ENCODE measurements at regions not wholly inside any gene's neighbourhood (a gene's known extent, or its start where the extent isn't known, plus 50 kb on each side); places are given as distances from the start of the nearest gene placed in this dataset.

DNA sequence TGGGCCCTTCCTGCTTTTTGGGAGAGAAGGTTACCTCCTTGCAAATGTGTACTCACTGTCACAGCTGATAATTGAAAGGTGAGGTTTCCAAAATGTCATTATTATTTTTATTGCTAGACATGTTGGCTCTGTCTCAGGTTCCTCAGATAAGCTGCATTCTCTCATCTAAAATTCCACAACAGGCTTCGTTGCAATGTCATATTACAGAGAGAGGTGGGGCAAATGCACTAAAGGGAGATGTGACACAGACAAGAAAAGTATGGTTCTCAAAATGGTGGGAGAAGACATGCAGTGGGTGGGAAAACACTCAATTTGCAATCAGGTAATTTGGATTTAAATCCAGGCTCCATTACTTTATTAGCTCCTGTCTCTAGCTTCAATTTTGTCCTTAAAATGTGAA lies 256.4 kb upstream of the POU3F2 start:
- DNase-seq = no peak

DNA sequence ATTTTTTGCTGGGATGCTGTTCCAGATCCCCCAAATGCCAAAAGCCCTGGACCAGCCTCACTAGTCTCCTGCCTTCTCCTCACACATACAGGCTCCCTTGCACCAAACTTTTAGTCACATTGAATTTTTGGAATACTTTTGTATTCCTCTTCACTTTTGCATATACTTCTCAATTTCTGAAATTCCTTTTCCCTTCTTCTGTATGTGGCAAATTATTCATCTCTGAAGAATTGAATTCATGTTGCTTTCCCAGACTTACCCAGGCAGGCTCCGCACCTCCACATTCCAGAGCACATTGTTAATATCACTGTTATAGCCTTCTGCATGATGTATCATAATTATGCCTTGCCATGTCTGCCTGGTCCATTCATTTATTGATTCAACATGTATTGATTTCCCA lies 255.3 kb upstream of the POU3F2 start:
- no peak for DNase-seq

DNA sequence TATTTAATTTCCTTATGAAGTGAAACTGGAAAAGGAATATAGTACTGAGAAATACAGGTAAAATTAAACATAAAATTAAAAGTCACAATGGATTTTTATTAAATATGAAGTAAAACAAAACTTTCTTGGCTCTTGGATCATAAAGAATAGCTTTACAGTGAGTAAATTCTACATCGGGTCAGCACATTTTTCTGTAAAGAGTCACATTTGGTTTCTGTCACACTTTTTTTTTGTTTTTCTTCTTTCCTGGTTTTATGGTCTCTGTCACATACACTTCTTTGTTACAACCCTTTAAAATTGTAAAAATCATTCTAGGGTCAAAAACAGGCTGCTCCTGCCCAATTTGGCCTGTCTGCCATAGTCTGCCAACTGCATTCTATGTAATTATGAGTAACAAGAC lies 254.4 kb upstream of the POU3F2 start:
- DNase-seq = no peak

DNA sequence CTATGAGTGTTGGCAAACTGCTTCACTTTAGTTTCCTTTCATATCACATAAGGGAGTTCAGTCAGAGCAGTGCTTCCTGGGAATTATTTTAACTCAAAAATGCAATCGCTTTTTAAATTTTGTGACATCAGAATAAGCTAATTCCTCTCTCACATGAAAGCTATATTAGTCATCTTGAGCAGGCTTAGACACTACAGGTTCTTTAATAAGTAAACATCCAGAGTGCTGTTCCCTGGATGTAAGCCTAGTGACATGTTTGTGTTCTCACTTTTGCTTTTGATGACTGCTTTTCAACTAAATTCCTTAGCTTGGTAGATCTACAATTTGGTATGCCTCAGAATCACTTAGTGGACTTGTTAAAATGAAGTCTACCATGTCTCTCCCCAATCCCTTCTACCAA lies 252.7 kb upstream of the POU3F2 start:
- no peak for DNase-seq

DNA sequence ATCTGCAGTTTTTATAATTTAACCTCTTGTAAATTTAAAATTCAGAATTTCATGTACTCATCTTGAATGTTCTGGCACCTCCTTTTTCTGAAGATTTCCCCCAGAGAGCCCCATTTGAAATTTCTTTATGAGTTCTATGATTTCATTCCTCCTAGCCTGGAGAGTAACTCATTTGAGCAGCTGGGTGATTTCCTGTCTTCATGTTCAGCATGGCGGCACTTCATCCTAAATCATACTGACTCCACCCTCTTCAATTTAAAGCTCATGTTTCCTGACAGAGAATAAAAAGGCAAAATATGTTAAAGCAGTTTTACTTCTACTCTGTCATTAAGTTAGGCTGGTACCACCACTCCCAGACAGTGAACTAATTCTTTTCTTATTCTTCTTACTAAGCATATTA lies 250.9 kb upstream of the POU3F2 start:
- no peak for DNase-seq

DNA sequence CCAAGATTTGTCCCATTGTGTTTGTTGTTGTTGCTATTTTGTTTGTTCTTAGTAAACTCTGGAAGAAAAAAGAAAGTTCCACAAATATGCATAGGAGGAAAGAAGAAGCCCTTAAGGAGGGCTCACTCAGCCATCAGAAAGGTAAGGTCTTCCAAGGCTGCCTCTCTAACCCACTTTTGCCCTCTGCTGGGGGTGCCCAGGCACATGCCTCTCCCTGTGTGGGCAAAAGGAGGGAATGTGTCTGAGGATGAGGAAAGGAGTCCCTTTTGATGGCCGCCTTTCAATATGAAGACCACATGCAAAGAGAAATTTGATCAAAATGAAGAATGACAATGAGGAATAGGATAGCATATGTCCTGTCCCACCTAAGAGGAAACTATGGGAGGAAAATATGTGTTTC lies 248.2 kb upstream of the POU3F2 start:
- no peak for DNase-seq

DNA sequence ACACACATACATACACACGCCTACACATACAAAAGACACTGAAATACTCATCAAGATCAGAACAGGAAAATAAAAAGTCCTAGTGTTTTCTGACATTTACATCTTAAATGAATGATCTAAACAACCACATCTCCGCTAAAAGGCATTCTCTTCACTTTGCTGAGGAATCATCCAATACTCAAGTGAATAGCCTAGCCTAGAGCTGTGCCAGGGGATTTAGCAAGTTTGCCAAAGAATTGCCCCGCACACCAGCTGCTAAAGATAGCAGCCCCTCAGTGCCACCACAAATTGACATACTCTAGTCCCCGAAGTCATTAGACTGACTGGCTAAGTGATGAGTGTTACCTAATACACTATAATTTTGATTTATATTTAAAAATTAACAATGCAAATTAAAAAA lies 246.8 kb upstream of the POU3F2 start:
- no peak for DNase-seq

DNA sequence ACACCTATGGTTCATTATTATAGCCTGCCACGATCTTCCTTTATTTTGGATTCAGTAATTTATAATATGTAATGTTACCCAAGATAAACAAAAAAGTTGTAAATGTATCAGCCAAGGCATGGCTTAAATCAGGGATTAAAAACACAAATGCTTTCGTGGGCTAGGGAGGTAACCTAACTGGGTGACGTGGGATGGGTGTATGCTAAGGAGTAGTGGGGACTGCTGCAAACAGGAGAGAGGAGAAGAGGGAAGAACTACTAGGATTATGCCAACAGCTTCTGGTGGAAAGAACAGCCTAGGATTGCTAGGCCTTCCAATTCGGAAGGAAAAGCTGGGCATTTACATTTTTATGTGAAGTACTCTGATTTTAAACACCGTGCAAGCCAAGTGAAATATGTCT lies 244.8 kb upstream of the POU3F2 start:
- no peak for DNase-seq

DNA sequence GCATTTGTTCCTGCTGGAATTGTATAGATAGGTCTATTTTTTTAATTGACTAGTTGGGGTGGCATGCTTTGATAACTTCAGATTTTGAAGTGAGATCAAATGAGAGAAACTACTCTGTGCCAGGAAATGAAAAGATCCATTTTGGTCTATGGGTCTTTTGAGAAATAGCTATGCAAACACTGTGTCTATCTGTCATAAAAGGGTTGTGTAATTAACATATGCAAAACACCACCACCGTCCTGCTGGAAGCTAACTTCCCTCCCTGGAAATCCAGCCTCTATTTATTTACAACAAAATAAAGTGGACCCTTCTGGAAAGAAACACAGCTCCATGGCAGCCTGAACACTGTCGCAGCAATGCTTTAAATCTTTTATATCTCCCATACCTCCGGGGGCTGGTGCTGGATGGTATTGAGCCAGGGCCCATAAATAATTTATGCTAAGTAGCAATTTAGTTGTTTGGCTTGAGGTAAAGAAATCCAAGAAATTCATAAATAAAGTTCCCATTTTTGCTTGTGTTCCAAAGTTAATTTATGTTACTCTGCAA lies 244.2 kb upstream of the POU3F2 start:
- DNase-seq = peak; percentile 28

DNA sequence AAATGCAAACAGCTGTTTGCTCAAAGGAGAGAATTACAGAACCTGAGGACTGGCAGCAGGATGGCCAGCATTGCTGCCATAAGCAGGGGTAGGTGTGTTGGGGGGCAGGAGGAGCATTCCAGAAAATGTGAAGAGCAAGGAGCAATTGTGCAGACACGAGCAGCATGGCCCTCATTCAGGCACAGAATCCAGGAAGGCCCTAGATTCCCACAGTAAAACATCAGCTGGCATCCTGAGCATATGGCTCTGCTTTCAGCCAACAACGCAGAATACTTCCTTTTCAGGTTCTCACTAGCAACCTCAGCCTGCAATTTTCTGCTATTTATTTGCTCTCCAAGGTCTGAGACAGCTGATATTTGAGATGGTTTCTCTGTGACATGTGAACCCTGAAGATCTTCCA lies 243.4 kb upstream of the POU3F2 start:
- DNase-seq = peak; percentile 21

DNA sequence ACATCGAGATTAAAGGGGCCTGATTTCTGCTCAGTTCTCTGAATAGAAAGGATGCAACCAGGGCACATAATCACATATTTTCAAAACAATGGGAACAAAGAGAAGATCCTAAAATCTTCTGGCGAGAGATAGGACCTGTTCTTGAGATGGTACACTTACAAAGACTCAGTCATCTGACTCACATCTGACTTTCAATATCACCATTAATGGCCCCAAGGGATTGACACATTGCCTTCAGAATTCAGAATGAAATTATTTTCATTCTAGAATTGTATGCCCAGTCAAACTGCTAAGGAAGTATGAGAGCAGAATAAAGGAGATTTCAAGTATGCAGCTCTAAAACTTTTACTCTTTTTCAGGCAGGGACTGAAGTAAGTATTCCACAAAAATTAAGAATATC lies 240.7 kb upstream of the POU3F2 start:
- no peak for DNase-seq

DNA sequence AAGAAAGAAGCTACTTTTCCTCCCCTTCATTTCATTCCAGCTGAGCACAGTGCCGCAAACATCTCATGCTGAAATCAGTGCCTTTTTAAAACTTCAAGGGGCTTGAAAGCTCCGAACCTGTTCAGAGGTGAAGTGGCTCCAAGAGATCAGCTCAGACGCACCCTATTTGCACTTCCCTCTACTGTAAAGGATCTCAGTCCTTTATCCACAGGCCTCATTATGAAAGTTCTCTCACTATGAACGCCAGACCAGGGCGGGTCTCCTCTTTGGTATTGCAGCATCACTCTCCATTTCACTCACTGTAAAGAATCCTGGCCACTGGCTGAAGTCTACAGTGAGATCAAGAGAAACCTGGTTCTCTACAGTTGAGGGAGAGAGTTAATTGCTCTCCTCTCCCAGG lies 232.7 kb upstream of the POU3F2 start:
- no peak for DNase-seq

DNA sequence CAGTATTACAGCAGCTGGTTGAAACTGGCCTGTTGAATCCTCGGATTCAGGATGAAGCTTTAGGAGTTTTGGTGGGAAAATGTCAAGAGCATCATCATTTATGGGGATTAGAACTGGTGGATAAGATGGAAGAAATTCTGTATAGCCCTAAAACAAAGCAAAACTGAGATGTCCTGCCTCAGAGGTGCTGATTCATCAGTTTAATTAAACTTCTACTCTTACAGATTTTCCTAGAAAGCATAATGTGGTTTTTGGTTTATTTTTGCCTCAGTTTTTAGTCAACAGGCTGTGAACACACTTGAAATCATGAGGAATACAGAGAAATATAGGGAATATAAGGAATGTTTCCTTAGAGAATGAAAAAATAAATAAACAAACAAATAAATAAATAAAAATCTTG lies 228.7 kb upstream of the POU3F2 start:
- DNase-seq = no peak

DNA sequence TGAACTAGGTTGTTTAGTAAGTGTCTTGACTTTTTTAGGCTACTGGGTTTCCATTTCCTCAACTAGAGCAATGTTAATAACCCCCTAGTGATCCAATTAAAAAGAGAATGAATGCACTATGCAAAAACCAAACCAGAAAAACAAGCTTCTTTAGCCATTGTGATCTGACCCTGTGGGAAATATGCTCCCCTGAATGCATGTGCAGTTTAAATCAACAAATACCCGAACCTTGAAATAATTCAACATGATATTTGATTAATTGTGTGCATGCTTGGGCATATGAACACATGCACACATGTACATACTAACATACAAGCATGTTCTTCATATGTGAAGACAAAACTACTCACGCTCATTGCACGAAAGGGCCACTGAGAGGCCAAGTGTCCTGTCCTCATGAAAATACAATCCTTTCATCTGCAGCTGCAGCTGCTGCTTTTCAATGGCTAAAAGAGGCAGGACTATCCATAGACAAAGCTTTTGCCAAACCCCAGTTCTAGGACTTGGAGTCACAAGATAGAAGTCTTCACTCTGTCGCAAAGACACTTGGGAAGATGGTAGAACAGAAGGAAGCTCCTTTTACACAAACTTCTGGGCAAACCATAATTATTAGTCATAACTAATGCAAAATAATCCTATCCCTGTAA lies 207.1 kb upstream of the POU3F2 start:
- no peak for DNase-seq

DNA sequence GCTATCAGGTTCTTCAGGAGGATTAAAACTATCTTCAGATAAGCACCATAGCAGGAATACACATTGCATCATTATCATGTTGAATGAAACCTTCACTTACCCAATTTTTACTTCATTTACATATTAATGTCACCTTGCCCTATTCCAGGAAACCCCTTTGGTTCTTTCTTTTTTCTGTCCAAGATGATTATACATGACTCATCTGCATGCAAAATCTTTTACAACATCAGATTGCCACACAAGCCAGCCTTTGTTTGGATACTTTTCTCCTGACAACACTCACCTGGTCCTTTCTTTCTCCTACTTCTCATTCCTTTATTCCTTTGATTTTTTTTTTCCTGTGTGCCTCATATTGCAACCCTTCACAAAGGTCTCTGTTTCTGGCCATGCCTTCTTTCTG lies 200.5 kb upstream of the POU3F2 start:
- no peak for DNase-seq

DNA sequence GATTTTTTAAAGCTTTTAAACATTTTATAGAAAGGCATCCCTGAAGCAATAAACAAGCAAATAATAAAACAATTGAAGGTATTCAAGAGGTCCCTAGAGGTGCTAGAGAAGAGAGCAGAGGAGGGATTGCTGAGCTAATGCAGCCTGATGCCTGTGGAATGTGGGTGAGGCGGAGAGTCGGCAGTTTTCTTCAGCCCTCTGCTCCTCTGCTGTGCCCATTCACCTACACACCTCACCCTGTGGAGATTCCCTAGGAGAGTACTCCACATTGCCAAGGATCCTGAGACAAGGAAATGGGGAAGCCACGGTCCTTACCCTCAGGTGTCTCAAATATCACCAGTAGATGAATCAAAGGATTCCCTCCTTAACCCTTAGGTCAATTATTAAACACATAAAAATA lies 199.8 kb upstream of the POU3F2 start:
- DNase-seq = no peak

DNA sequence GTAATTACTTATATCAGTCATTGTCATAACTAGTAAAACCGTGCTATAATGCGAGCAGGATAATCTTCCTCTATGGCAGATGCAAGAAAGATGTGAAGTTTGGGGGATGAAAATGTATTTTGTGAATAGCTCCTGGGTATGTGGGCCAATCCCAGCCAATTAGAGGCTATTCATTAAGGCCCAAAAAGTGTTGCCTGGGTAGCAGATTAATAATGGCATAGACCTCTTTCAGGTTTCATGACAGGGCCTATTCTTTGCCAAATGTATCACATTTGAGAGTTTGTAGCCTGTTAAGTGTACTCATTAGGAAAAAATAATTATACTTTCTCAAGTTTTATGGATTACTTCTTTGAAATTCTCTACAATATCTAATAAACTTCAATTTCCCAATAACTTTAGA lies 199.2 kb upstream of the POU3F2 start:
- no peak for DNase-seq

DNA sequence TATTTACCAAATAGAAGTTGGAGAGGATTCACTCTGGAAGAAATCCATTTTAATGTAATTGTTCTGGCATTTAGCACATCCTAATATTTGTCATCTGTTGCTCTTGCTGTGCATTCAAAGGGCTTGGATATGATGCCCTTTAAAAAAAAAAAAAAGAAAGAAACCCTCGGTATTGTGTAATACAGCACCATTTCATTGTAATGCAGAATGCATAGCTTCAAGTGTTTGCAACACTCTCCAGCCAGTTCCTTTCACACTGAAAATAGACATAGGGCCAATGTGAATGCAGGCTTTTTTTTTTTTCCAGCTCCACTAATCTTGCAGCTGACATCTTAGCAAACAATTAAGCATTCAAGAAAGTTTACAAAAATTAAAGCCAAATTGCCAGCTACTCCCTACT lies 197.4 kb upstream of the POU3F2 start:
- no peak for DNase-seq

DNA sequence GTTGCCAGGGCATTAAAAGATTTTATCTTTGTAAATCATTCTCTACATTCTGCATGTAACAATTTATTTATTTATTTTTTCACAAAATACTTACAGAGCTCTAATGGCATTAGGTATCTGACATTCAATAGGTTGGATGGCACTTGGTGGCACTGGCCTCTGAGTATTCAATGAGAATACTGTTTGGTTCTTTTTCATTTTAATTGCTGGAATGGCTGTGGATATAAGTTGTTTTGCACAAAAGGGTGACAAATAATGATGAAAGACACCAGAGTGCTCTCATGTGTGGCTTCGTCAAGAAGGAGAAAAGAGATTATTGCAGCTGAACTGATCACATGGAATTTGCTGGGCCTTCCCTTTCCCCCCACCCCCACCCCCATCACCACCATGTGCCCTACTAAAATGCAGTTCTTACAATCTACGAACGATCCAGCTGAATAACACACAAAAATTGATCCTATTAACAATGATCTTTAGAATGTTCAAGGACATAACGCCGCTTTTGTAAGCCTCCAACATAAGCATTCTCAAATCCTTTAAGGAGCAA lies 195.2 kb upstream of the POU3F2 start:
- DNase-seq = peak; percentile 70

DNA sequence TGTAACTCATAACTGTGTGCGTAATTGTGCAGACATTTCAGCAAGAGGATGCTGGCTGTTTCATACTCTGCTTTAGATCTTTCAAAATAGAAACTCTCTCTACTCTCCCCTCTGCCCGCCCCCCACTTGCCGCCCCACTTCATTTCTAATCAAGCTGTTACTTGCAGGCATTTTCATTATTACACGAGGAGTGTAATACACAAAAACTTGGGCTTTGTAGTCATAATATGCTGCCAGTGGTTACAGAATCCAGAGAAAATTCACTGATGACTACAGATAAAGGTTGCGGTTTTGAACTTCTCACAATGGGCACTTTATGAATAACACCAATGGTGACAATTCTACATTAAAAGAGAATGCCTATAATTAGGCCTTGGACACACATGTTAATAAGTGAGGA lies 194.0 kb upstream of the POU3F2 start:
- DNase-seq = no peak

DNA sequence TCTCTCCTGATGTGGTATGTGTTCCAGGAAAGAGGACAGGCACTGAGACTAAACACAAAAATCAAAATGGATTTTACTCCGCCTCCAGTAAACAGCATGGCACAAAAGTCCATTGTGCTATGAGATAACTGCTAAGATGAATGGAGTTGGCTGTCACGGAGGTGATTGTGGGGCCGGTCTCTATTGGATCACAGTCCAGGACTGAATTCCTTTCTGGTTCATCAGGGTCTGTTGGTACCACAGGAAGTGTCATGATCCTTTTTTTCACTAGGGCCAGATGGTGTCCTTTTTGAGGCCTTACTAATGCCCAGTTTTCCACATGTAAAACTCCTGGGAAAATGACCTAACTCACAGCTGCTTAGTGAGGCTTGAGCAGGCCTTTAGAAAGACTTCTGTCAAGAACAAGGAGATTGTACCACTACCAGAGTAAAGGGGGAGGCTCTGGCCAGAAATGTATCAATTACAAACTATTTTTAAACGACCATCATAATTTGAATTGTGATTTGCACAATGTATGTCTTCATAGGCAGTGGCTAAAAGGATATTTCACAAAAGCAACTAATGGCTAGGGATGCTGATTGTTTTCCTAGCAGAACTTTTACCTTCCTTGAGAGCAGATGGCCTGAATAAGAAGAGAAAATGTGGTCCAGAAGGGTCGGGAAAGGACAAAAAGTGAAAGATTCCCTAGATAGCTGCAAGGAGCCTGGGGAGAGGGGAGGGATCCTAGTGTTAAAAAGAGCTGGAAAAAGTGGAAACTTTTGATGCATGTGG lies 192.2 kb upstream of the POU3F2 start:
- peak; percentile 74 for DNase-seq

DNA sequence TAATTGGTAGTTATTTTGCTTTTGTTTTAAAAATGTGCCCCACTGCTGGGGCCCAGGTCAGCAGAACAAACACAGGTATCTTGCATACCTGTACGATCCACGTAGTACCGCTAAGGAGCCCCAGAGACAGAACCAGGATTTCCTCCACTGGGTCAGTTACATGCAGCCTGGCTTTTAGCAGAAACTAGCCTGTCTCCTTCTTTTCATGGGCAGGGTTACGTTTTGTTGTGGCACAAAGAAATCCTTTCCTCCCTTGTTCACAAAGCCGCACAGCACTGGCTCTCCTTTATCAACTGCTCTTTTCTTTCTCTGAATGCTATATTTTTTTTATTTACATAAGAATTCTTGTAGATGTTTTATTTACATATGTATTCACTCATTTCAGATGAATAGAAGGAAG lies 190.3 kb upstream of the POU3F2 start:
- DNase-seq = no peak

DNA sequence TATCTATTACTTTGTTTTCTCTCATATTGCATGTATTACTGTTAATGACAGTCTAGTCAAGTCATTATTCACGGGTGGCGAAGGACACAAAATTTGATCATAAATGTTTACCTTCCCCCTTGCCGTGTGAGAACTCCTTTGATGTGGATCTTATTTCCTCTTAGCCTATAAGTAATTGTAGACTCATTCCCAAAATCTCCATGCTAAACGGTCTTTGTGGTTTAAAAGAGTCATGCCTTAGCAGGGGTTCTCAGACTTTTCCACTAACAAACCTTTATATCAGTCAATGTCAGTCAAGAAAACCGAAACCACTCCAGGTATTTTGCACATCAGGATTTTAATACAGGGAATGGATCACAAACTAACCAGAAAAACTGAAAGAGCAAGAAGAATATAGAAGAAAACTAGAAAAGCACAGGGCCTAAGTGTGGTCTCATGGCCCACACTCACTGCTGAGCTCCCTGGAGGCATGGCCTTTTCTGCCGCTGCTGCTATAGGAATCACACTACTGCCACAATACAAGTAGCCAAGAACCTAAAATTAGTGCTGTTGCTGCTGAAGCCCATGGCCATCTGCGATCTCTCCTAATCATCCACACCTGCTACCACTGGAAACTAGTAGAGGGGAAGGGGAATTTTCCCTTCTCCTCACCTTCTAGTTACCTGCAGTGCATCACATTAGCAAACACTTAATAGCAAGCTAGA lies 186.0 kb upstream of the POU3F2 start:
- no peak for DNase-seq

DNA sequence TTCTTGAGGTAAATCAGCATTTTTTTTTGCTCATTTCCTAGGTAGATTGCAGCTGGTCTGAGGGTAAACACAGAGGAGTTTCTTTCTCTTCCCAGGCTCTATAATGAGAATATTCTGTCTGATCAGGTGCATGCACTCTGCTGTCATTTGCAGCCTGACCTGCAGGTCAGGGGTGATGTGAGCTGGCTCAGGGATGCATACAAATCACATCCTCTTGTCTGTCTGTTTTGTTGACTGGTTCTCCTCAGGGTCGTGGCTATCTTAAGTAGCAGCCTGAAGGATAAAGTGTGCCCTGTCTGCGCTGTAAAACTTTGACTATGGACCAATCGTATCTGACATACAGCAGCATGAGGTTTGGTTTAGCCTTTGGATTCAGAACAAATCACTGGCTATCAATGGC lies 183.4 kb upstream of the POU3F2 start:
- no peak for DNase-seq
